ENCODE measurements at regions not wholly inside any gene's neighbourhood (a gene's known extent, or its start where the extent isn't known, plus 50 kb on each side); places are given as distances from the start of the nearest gene placed in this dataset.

- no peak for DNase-seq
Measured at GRCh38 chr12:90064852-90065801, 356.5 kb upstream of the ATP2B1 start.

- no peak for DNase-seq
Measured at GRCh38 chr12:90062799-90063198, 354.2 kb upstream of the ATP2B1 start.

GRCh38 chr12:90061809-90062208 lies 353.2 kb upstream of the ATP2B1 start:
- no peak for DNase-seq

GRCh38 chr12:90060031-90060430 lies 351.4 kb upstream of the ATP2B1 start:
- DNase-seq, result peak; percentile 46

GRCh38 chr12:90058704-90059103 lies 350.1 kb upstream of the ATP2B1 start:
- no peak for DNase-seq

GRCh38 chr12:90055071-90055470 lies 346.4 kb upstream of the ATP2B1 start:
- no peak for DNase-seq

- no peak for DNase-seq
Measured at GRCh38 chr12:90048918-90049317, 340.3 kb upstream of the ATP2B1 start.

GRCh38 chr12:90045559-90045958 lies 336.9 kb upstream of the ATP2B1 start:
- no peak for DNase-seq

- DNase-seq, result no peak
Measured at GRCh38 chr12:90044069-90044468, 335.4 kb upstream of the ATP2B1 start.

- no peak for DNase-seq
Measured at GRCh38 chr12:90042920-90043641, 334.4 kb upstream of the ATP2B1 start.

GRCh38 chr12:90038289-90038688 lies 329.7 kb upstream of the ATP2B1 start:
- no peak for DNase-seq

GRCh38 chr12:90037740-90038139 lies 329.1 kb upstream of the ATP2B1 start:
- DNase-seq, result no peak

GRCh38 chr12:90036637-90037036 lies 328.0 kb upstream of the ATP2B1 start:
- no peak for DNase-seq

- DNase-seq, result no peak
Measured at GRCh38 chr12:90030726-90031125, 322.1 kb upstream of the ATP2B1 start.

- DNase-seq, result no peak
Measured at GRCh38 chr12:90029317-90029716, 320.7 kb upstream of the ATP2B1 start.

GRCh38 chr12:90028635-90029051 lies 320.0 kb upstream of the ATP2B1 start:
- DNase-seq, result no peak

- DNase-seq, result no peak
Measured at GRCh38 chr12:90027889-90028634, 319.4 kb upstream of the ATP2B1 start.

GRCh38 chr12:90027041-90027440 lies 318.4 kb upstream of the ATP2B1 start:
- no peak for DNase-seq

GRCh38 chr12:90026516-90026915 lies 317.9 kb upstream of the ATP2B1 start:
- no peak for DNase-seq

- no peak for DNase-seq
Measured at GRCh38 chr12:90024262-90024661, 315.6 kb upstream of the ATP2B1 start.

GRCh38 chr12:90023207-90023900 lies 314.7 kb upstream of the ATP2B1 start:
- DNase-seq, result no peak

- no peak for DNase-seq
Measured at GRCh38 chr12:90021795-90022440, 313.3 kb upstream of the ATP2B1 start.

Measured in NCI-H187 treated with DMSO at 0.1 percent for 48 hours (cell line).